GM19395 (cell line): ENCODE measurements at regions not wholly inside any gene's neighbourhood (a gene's known extent, or its start where the extent isn't known, plus 50 kb on each side); places are given as distances from the start of the nearest gene placed in this dataset.

Experiments
- ATAC-seq: cut with Tn5 transposase; IDR thresholded peaks from one replicate; pipeline ENCODE4 v1.9.1; 2021; ENCODE audit warnings: mild to moderate bottlenecking, moderate library complexity; ENCODE audit not compliant: unreplicated experiment

- no peak for ATAC-seq
Observed at GRCh38 chr7:45986355-45987298, 65.6 kb upstream of the IGFBP3 start.

DNA sequence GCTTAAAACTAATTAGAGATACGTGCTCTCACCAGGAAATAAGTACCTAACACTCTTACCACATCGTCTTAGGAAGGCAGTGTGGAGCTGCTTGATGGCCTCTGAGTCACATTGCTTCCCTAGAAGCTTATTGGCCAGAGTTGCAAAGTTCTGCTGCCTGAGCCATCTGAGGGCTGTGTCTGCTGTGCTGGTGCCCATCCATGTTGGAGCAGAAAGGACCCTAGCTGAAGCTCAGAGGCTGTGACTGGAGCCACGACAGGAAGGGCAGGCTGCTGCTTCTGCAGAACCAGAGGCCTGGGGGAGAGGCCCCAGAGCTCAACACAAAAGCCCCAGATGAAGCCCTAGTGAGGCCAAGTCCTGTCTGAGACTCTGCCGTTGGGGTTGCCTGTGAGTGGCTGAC lies 64.8 kb upstream of the IGFBP3 start:
- no peak for ATAC-seq

DNA sequence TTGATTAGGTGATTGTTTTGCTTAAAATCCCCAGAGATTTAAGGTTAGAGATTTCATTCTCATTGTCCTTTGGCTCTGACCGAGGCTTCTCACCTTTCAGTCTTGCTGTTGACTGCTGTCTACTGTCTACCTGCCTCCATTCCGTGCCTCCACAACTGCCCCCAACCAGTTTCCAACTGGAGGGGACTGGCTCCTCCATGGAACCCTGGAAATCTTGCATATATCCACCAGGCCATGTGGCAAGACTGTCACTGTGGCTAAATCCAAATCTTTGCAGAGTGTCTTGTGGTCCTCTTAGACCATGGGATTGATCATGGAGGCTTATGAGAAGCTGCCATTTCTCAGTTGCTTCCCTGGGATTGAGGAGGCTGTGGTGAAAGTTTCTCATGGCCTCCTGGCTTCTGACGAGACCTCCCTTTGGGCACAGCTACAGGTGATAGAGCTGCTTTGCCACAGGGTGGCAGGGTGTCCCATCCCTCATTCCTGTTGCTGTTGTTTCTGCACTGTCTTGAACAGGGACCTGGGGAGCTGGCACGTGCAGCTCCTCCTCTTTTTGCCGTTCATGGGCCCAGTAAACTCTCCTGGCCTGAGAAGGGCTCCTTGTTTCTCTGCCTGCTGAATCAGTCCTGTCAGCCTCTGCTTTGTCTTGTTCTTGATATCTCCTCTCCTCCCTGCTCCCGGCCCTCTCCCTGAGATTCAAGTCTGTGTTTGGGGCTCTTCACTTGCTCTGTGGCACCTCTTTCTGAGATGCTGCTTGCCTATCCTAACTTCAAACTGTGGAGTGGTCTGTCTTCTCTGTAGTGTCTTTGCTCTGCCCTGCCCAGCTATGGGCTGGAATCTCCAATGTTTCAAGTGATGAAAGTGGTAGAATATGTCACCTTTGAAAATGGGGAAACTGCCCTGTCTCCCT lies 63.6 kb upstream of the IGFBP3 start:
- no peak for ATAC-seq

- no peak for ATAC-seq
Observed at GRCh38 chr7:45983720-45984255, 62.7 kb upstream of the IGFBP3 start.

DNA sequence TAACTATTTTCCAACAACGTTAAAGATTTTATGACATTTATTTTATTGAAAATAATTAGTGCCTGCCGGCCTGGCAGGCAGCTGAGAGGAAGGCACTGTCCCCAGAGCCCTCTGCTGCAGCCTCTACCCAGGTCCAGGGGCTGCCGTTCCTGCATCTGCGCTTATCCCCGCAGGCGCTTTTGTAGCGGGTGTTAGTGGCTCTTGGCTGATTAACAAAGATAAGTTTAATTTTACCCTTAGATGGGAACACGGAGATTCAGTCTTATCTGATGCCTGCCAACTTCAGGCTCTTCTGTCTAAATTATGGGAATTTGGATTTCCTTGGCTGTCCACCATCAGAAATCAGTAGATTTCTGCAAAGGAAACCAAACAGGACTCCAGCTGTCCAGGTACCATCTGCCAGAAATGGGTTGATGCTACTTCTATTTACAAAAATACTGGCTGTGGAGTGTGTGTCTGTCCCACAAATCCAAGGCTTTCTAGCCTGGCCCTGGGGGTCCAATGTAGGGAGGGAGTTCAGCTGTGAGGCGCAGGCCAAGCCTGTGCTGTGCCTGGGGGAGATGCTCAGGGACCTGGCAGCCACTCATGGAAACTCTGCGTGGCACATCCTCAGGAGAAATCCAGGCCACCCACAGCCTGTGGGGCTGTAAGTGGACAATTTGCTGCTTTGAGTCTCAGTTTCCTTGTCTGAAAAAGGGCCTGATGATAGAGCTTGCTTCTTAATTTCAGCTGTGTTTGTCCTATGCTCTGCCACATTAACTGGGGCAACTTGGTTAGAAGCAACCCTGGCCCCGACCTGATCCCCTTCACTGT lies 62.0 kb upstream of the IGFBP3 start:
- ATAC-seq = no peak

DNA sequence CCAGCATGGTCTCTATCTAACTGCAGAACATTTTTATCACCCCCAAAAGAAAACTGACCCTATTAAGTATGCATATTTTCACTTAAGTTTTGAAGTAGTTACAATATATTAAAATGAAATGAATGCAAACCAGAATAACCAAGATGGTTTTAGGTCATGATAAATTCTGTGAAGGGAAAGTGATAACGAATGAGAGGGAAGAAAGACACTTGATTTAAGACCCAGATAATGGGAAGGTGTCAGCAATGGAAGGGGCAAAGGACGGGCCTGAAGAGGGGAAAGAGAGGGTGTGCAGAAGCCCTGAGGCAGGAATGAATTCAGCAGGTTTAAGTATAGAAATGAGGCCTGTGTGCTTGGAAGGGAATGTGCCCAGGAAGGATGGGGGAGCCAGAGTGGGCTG lies 61.1 kb upstream of the IGFBP3 start:
- no peak for ATAC-seq

- ATAC-seq = no peak
Observed at GRCh38 chr7:45980973-45981372, 59.9 kb upstream of the IGFBP3 start.

- no peak for ATAC-seq
Observed at GRCh38 chr7:45980181-45980905, 59.3 kb upstream of the IGFBP3 start.

- ATAC-seq = no peak
Observed at GRCh38 chr7:45979275-45980180, 58.5 kb upstream of the IGFBP3 start.

- ATAC-seq = no peak
Observed at GRCh38 chr7:45978731-45979211, 57.7 kb upstream of the IGFBP3 start.

- no peak for ATAC-seq
Observed at GRCh38 chr7:45978010-45978681, 57.1 kb upstream of the IGFBP3 start.

GRCh38 chr7:45977256-45977780 lies 56.2 kb upstream of the IGFBP3 start:
- no peak for ATAC-seq

DNA sequence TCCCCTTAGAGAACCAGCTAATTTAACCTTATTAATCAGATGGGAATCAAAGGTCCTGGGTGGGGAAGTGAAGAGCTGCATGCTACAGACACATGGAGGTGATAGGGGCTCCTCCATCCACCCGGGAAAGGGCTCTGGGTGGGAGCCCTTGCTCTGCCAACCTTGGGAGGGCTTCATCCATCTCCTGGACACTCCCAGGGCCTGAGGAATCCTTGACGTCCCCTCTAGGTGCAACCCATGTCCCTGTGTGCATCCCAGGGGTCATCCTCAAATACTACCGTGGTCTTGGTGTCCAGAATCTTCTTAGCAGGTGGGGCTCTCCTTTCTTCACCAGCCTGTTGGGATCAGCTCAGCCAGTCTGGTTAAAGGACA lies 55.4 kb upstream of the IGFBP3 start:
- no peak for ATAC-seq

DNA sequence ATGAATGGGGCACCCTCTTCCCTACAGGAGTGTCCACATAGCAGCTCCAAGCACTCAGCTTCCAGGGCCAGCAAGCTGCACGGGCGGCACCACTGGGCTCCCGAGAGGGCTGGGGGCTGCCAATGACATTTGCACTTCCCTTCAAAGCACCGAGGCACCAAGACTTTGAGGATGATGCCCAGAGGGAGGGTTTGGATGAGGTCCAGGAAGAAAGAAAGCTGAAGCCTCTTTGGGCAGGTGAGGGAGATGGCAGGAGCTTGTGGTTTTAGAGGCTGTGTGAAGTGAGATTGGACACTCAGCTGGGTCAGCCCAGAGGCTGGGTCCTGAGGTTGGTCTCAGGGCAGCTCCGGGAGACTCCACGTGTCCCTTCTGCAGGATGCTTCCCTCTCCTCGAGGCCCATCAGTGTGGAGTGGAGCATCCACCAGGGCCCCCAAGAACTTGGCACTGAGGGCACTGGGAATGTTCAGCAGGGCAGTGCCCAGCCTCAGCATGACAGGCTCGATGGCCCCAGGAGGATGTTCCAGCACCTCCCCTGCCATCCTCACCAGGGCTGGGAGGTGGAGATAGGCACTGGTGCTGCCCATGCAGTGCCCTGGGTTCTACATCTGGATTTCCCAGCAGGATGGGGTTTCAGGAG lies 54.9 kb upstream of the IGFBP3 start:
- ATAC-seq = no peak

GRCh38 chr7:45975367-45975766 lies 54.3 kb upstream of the IGFBP3 start:
- ATAC-seq = no peak

DNA sequence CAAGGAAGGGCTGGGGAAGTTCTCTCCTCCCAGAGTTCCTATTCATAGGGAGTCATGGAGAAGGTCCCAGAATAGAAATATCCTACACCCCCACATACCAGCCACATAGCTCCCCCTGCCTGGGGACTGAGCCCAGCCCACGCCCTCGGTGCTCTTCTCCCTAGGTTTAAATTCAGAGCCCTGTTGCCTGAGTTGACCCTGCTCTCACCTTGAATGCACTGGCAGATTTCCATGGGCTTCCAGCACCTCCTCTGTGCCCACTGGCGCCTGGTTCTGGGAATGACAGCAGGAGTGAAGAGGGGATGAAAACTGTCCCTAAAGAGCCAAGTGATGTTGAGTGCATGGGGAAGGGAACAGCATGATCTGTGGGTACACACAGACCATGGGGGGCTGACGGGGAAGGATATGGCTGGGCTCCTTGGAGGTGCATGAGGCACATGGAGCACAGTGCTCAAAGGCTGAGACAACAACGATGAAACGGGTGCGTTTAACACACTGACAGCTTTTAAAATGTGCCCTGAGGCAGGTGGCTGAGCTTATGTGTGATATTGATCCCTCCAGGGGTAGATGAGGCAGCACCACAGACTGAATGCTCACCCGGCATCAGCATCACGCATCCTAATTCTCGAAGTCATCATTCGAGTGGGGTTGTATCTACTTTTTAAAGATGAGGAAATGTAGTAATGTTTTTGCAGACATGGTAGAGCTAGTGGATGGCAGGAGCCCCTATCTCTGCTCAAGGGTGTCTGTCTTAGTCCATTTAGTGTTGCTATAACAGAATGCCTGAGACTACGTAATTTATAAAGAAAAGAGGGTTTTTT lies 53.7 kb upstream of the IGFBP3 start:
- ATAC-seq = no peak
